Ectodermal cell (in vitro differentiated cells): ENCODE measurements at regions not wholly inside any gene's neighbourhood (a gene's known extent, or its start where the extent isn't known, plus 50 kb on each side); places are given as distances from the start of the nearest gene placed in this dataset.

Experiments used
- H3K27ac ChIP-seq: 2 replicates; pipeline ENCODE4 v1.7.0; 2013; ENCODE audit warnings: mild to moderate bottlenecking, low read depth, low read length; ENCODE audit not compliant: insufficient read depth, poor library complexity, severe bottlenecking
- H3K27me3 ChIP-seq: 2 replicates; pipeline ENCODE4 v1.7.0; 2013; ENCODE audit warnings: mild to moderate bottlenecking, low read length; ENCODE audit not compliant: insufficient read depth, control insufficient read depth, poor library complexity, severe bottlenecking
- H3K36me3 ChIP-seq: one replicate; pipeline ENCODE4 v1.7.0; 2013; ENCODE audit warnings: low read length; ENCODE audit not compliant: control insufficient read depth, insufficient read depth
- H3K4me1 ChIP-seq: one replicate; pipeline ENCODE4 v1.7.0; 2013; ENCODE audit warnings: low read length; ENCODE audit not compliant: control insufficient read depth, insufficient read depth
- H3K4me3 ChIP-seq: 2 replicates; pipeline ENCODE4 v1.7.0; 2013; ENCODE audit warnings: low read depth, low read length, control low read depth; ENCODE audit not compliant: insufficient read depth
- H3K9me3 ChIP-seq: 2 replicates; pipeline ENCODE4 v1.7.0; 2013; ENCODE audit warnings: mild to moderate bottlenecking, low read length, moderate library complexity; ENCODE audit not compliant: control insufficient read depth
- WGBS, 2 experiments: methylation state at CpG; one replicate each; pipeline ENCODE4 v1.1.7; 2013; ENCODE audit warnings: missing lambda C conversion rate in 2 of 2; 5-methylcytosine and 5-hydroxymethylcytosine counted together

DNA sequence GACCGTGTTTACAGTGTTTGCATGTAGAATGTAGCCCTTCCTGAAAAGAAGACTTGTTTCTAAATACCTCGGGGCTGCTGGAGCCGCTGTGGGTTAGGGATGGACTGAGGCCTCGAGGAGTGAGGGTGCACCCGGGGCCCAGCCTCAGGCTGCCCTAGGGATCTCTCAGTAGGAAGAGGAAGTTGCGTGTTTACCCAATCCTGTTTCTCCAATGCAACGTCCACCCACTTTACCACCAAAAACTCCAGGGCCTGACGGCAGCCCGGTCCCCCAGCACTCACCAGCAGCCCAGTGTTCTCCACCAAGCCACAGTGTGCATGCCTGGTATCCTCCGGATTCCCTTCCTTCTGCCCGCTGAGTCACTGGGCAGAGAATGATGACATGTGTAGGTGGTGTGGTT is 255.8 kb downstream of the GLI2 start:
- Histone ChIP-seq H3K36me3 (peaks cover 31% of the 10 kb centered on the region), H3K4me1 (no peaks in the 10 kb centered on the region), H3K9me3 (no peaks in the 10 kb centered on the region), H3K27me3 (no peaks in the 10 kb centered on the region), H3K27ac (no peak overlapping the region), H3K4me3 (no peak overlapping the region)
- 96% methylated on average over 11 of the region's 11 CpGs for WGBS, 2 experiments

DNA sequence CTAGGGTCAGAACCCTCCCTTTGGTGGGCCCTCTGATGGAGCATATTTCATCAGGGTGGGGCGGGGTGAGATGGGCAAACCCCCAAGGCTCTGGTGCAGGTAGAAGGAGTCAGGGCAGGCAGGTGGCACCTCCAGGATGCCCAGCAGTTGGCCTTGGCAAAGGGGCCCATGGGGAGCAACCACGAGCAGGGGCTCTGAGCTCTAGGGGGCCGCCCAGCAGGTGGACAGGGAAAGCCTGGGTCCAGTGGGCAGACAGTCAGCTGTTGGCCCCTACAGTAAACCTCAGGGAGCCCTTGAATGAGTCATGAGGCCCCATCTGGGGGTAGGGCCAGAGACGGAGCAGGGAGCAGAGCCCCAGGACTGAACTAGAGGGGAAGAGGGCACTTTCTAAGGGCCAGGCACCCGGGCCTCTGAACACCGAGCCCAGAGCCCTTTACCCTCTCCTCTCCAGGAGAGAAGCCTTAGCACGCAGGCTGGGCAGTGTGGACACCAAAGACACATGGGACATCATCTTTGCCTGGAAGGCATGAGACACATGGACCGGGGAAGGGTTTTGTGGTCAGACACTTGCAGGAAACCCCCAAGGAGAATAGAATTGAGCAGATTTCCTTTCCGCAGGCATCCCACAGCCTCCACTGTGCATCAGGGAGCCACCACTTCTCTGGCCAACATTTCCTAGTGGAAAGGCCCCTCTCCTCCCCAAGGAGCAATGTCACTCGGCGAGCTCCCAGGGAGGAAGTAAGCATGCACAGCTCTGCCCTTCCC is 257.3 kb downstream of the GLI2 start:
- no peak overlapping the region for H3K4me3 ChIP-seq
- H3K27me3 ChIP-seq, result no peaks in the 10 kb centered on the region
- H3K27ac ChIP-seq, result no peak overlapping the region
- no peaks in the 10 kb centered on the region for H3K4me1 ChIP-seq
- H3K9me3 ChIP-seq, result no peaks in the 10 kb centered on the region
- H3K36me3 ChIP-seq, result peaks cover 15% of the 10 kb centered on the region
- 95% methylated on average over 11 of the region's 11 CpGs for WGBS, 2 experiments

DNA sequence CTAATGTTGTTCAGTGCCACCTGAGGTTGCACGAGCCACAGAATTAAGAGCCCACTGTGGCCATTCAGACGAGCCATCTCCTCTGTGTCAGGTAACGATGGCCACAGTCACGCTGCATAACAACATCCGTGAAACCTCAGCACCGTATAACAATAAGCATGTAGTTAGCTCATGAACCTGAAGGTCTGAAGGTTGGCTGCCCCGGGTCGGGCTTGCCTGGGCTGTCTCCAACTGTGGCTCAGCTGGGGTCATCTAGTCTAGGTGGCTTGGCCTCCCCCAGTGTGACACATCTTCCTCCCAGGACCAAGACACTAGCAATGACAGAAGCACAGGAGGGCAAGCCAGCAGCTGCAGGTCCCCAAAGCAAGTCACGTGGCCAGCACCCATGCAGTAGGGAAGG is 258.0 kb downstream of the GLI2 start:
- H3K4me3 ChIP-seq, result no peak overlapping the region
- WGBS, 2 experiments, result 84% methylated on average over 9 of the region's 9 CpGs
- H3K27ac ChIP-seq, result no peak overlapping the region

DNA sequence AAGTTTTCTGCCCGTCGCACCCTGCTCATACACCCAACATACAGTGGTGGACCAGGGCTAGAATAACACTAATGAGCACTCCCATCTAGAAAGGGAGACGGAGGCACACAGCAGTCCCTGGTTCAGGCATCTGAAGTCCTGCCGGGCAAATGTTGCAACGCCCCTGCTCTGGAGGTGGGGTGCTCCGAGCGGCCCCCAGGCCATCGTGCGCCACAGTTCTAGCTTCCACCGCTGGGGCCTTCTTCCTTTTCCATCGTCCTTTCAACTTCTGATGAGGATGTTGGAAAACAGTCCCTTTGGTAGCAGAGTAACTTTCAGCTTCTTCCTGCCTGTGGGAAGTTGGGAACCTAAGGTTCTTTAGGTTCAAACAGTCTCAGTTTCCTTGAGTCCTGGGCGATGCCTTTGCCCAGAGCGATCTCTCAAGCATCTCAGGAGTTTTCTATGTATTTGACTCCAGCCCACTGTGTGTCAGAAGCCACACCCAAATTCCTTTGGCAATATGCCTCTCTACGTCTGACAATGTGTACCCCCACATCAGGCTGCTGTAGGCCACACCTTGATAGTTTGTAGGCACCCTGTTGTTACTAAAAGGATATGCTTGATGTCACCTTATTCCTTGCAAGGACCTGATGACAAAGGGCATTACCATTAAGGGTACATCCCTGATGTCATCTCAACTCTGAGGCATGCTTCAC is 258.8 kb downstream of the GLI2 start:
- H3K4me1 ChIP-seq, result no peaks in the 10 kb centered on the region
- H3K36me3 ChIP-seq, result peaks cover 12% of the 10 kb centered on the region
- no peaks in the 10 kb centered on the region for H3K9me3 ChIP-seq
- H3K27ac ChIP-seq, result no peak overlapping the region
- WGBS, 2 experiments, result 91% methylated on average over 14 of the region's 14 CpGs
- H3K4me3 ChIP-seq, result no peak overlapping the region
- H3K27me3 ChIP-seq, result no peaks in the 10 kb centered on the region

More for the DNA sequence above, 258.0 kb downstream of the GLI2 start:
- no peaks in the 10 kb centered on the region for H3K9me3 ChIP-seq
- H3K27me3 ChIP-seq, result no peaks in the 10 kb centered on the region
- H3K4me1 ChIP-seq, result no peaks in the 10 kb centered on the region
- peaks cover 12% of the 10 kb centered on the region for H3K36me3 ChIP-seq

DNA sequence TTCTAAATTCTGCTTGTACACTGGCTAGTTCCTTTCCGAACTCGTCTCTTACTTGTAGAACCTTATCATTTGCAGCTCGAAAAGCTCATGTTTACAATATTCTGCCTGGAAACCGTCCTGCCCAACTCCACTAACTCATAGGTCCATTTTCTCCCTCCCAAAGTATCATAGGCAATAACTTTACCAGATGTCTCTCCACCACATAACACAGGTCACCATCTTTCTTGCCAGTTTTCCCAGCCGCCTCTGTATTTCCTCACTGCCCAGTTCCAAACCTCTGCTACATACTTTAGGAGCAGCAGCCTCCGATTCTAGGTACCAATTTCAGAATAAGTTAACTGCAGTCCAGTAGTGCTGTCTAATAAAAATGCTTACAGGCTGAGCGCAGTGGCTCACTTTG is 259.5 kb downstream of the GLI2 start:
- WGBS, 2 experiments, result 92 to 93% methylated on average over 7 of the region's 7 CpGs
- Histone ChIP-seq H3K9me3 (no peaks in the 10 kb centered on the region), H3K27ac (no peak overlapping the region), H3K27me3 (no peaks in the 10 kb centered on the region), H3K4me3 (no peak overlapping the region), H3K4me1 (no peaks in the 10 kb centered on the region), H3K36me3 (peaks cover 6% of the 10 kb centered on the region)

DNA sequence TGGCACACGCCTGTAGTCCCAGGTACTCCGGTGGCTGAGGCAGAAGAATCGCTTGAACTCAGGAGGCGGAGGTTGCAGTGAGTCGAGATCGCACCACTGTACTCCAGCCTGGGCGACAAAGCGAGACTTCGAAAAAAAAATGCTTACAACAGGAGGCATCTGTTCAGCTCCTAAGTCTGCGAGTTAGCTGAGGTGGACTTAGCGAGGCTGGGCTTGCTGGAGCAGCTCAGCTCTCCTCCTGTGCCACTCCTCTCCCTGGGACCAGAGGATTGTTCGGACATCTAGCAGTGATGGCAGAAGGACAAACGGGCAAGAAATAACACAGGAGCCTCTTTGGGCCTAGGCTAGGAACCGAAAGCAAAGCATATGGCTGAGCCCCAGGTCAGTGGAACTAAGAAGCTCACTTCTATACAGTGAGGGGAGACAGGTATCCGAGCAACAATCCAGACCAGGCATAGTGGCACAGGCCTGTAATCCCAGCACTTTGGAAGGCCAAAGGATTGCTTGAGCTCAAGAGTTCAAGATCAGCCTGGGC is 260.1 kb downstream of the GLI2 start:
- Histone ChIP-seq H3K27ac (no peak overlapping the region), H3K4me3 (no peak overlapping the region), H3K4me1 (no peaks in the 10 kb centered on the region), H3K27me3 (no peaks in the 10 kb centered on the region), H3K36me3 (peaks cover 2% of the 10 kb centered on the region), H3K9me3 (no peaks in the 10 kb centered on the region)
- 93 to 95% methylated on average over 15 of the region's 15 CpGs for WGBS, 2 experiments

DNA sequence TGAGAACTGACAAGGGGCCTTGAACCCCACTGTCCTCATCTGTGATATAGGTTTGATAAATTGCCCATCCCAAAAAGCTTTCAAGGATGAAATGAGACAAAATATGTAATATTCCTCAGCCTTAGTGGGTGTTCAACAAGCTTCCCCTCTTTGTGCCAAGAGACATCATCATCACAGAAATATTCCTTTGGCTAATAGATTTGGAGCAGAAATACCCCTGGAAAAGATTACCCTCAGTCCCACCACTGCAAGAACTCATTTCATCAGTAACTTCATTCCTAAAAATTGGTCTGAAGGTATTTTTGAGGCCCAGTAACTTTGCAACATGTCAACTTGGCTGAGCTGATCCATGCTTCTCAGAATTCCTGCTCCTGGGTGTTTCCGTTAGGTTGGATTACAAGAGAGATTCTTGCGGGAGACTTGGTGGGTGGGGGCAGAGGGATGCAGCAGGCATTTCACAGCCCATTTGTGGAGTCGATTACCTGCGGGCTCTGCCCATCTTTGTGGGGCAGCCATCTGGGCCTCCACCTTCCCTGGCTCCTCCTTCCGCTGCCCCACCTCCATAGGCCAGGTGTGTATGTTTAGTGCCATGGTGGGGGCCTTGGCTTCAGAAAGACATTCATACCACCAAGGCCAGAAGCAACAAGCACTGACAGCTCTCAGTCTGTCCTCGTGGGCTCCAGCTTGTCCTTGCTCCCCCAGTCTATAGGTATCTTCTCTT is 263.9 kb downstream of the GLI2 start:
- Histone ChIP-seq H3K36me3 (no peaks in the 10 kb centered on the region), H3K4me3 (no peak overlapping the region), H3K27me3 (no peaks in the 10 kb centered on the region), H3K4me1 (no peaks in the 10 kb centered on the region), H3K9me3 (no peaks in the 10 kb centered on the region), H3K27ac (no peak overlapping the region)
- 94 to 95% methylated on average over 6 of the region's 6 CpGs for WGBS, 2 experiments

DNA sequence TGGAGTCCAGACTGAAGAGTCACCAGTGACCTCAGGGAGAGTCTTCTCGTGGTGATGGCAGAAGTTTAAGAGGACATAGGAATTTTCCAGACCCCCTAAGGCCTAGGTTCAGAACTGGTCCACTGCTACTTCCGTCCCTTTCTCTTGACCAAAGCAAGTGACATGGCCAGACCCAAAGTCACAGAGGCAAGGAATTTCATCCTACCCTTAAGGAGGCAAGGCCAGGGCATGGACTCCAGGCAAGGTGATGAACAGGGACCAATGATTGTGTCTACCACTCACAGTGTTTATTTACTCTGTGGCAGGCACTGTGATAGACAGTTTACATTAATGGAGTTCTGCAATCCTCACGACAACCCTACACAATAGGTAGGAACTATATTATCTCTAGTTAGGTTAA is 265.1 kb downstream of the GLI2 start:
- no peaks in the 10 kb centered on the region for H3K36me3 ChIP-seq
- H3K9me3 ChIP-seq, result no peaks in the 10 kb centered on the region
- H3K4me1 ChIP-seq, result no peaks in the 10 kb centered on the region
- H3K27ac ChIP-seq, result no peak overlapping the region
- H3K4me3 ChIP-seq, result no peak overlapping the region
- WGBS, 2 experiments, result 92 to 94% methylated on average over 3 of the region's 3 CpGs
- no peaks in the 10 kb centered on the region for H3K27me3 ChIP-seq

DNA sequence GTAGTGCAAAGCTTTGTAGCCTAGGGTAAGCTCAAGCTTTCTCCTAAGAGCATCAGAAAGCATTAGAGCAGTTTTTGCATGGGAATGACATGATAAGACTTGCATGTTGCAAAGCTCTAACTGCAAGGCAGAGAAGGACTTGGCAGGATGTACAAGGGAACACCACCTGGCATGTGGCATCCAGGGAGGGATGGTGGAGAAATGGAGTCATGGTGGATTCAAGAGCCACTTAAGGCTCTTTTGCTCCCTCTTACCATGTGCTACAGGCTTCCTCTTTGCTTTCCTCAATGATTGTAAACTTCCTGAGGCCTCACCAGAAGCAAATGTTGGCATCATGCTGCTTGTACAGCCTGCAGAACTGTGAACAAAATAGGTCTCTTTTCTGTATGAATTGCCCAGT is 266.0 kb downstream of the GLI2 start:
- Histone ChIP-seq H3K9me3 (no peaks in the 10 kb centered on the region), H3K27me3 (no peaks in the 10 kb centered on the region), H3K4me3 (no peak overlapping the region), H3K36me3 (no peaks in the 10 kb centered on the region), H3K27ac (no peak overlapping the region), H3K4me1 (no peaks in the 10 kb centered on the region)

DNA sequence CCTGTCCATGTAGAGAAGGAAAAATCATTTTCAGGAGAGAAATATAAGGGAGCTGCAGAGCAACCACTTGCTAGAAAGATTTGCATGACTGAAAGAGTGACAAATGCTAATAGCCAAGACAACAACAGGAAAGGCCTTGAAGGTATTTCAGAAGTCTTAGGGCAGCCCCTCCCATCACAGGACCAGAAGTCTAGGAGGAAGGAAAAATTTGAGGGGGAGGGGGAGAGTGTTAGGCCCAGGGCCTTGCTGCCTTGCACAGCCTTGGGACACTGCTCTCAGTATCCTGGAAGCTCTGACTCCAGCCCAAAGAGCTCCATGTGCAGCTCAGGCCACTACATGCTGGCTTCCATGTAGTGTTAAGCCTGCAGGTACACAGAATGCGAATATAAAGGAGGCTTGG is 266.9 kb downstream of the GLI2 start:
- Histone ChIP-seq H3K4me1 (no peaks in the 10 kb centered on the region), H3K27ac (no peak overlapping the region), H3K4me3 (no peak overlapping the region), H3K36me3 (no peaks in the 10 kb centered on the region), H3K9me3 (no peaks in the 10 kb centered on the region), H3K27me3 (no peaks in the 10 kb centered on the region)
- 0% methylated on average over 1 of the region's 1 CpG for WGBS, 2 experiments
